ENCODE measurements at regions not wholly inside any gene's neighbourhood (a gene's known extent, or its start where the extent isn't known, plus 50 kb on each side); places are given as distances from the start of the nearest gene placed in this dataset.
A peak's percentile ranks its signal among the peaks of the same experiment; 100 is the strongest.

DNA sequence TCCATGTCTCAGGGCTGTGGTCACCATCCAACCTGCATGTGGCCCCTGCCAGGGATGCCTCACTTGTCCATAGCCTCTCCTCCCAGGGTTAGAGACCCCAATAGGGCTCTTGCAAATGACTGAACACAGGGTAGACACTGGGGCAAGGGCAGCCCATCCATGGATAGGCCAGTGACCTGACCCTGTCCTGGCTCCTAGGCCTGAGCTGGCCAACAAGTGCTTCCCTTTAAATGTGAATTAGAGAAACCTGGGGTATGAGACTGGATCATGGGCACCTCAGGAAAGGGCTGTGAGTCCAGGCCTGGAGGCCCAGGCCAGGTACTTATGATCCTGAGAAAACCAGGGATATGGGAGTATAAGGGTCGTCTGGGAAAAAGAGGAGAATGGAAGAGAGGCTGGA is 64.5 kb downstream of the COPS8 start:
- TF ChIP-seq EZH2 (IDR thresholded peaks at IDR 0.05), result no peak
- TF ChIP-seq POLR2AphosphoS5 (IDR thresholded peaks at IDR 0.05; ENCODE audit: borderline replicate concordance, low read depth, low read length), result no peak
- TF ChIP-seq FOXP2 (optimal IDR thresholded peaks at IDR 0.05; ENCODE audit: control extremely low read depth, extremely low read length, insufficient read depth), result no peak
- H3K9ac ChIP-seq (ENCODE audit: insufficient read length), result no peak overlapping the region
- DNase-seq (ENCODE audit: low read depth, low spot score), result no peak
- H3K27ac ChIP-seq, result no peak overlapping the region
- no peaks in the 10 kb centered on the region for H3K36me3 ChIP-seq (ENCODE audit: insufficient read depth, low read length)
- peaks cover 7% of the 10 kb centered on the region; the same call in 1 of the 2 replicates for H3K9me3 ChIP-seq (ENCODE audit: low read depth, low read length)
- H3K4me3 ChIP-seq, result no peak overlapping the region

DNA sequence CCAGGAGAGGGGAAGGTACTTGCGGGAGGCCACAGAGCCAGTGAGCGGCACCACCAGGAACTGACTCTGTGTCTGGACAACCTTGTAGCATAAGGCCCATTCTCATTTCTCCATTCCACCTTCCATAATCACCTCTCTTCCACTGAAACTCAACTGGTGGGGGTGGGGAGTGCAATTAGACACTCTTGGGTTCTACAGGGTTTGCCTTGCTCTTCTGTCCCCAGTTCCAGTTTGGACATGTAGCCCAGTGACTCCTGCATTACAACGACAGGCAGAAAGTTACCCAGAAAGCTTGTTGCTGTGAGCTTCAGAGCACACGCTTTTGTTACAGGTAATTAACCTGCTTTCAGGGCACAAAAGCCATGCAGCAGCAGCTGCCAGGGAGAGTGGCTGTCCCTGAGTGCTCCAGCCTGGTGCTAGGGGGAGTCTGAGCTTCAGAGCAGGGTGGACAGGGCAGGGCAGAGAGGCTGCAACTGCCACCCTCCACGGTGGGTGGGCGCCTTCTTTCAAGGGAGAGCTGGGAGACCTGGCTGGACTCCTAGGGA is 65.2 kb downstream of the COPS8 start:
- no peak overlapping the region for H3K9ac ChIP-seq (ENCODE audit: insufficient read length)
- no peak for DNase-seq (ENCODE audit: low read depth, low spot score)
- H3K27ac ChIP-seq, result no peak overlapping the region
- peaks cover 7% of the 10 kb centered on the region; the same call in 1 of the 2 replicates for H3K9me3 ChIP-seq (ENCODE audit: low read depth, low read length)
- H3K36me3 ChIP-seq (ENCODE audit: insufficient read depth, low read length), result no peaks in the 10 kb centered on the region
- TF ChIP-seq FOXP2 (optimal IDR thresholded peaks at IDR 0.05; ENCODE audit: control extremely low read depth, extremely low read length, insufficient read depth) (no peak), POLR2AphosphoS5 (IDR thresholded peaks at IDR 0.05; ENCODE audit: borderline replicate concordance, low read depth, low read length) (no peak), EZH2 (IDR thresholded peaks at IDR 0.05) (no peak)
- H3K4me3 ChIP-seq, result no peak overlapping the region

DNA sequence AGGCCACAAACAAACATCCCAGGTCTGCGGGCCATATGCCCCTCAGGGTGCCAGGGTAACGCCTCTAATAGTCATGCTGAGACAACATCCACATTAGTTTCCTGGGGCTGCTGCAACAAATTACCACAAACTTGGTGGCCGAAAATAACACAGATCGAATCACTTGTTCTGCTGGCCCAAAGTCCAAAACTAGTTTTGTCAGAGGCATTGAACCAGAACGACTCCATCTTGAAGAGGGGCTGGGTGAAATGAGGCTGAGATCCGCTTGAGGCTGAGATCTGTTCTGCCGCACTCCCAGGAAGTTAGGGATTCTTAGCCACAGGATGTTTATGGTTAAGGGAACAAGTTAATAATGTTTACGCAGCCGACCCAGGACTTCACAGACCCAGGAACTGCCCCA is 66.7 kb downstream of the COPS8 start:
- Histone ChIP-seq H3K9ac (ENCODE audit: insufficient read length) (no peak overlapping the region), H3K27ac (no peak overlapping the region), H3K9me3 (ENCODE audit: low read depth, low read length) (peaks cover 2% of the 10 kb centered on the region; the same call in 1 of the 2 replicates), H3K4me3 (no peak overlapping the region), H3K36me3 (ENCODE audit: insufficient read depth, low read length) (no peaks in the 10 kb centered on the region)
- no peak for DNase-seq (ENCODE audit: low read depth, low spot score)
- TF ChIP-seq POLR2AphosphoS5 (IDR thresholded peaks at IDR 0.05; ENCODE audit: borderline replicate concordance, low read depth, low read length) (no peak), EZH2 (IDR thresholded peaks at IDR 0.05) (no peak), FOXP2 (optimal IDR thresholded peaks at IDR 0.05; ENCODE audit: control extremely low read depth, extremely low read length, insufficient read depth) (no peak)

DNA sequence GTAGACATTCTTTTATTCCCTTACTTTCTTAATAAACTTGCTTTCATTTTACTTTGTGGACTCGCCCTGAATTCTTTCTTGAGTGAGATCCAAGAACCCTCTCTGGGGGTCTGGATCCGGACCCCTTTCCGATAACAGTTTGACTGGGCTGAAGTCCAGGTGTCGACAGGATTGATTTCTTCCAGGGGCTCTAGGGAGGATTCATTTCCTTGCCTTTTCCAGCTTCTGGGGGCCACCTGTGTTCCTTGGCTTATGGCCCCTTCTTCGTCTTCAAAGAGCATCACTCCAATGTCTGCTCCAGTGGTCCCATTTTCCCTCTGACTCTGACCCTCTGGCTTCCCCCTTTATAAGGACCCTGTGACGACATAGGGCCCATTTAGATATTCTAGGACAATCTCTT is 67.5 kb downstream of the COPS8 start:
- Histone ChIP-seq H3K36me3 (ENCODE audit: insufficient read depth, low read length) (no peaks in the 10 kb centered on the region), H3K9me3 (ENCODE audit: low read depth, low read length) (no peaks in the 10 kb centered on the region), H3K9ac (ENCODE audit: insufficient read length) (no peak overlapping the region), H3K4me3 (no peak overlapping the region), H3K27ac (no peak overlapping the region)
- TF ChIP-seq FOXP2 (optimal IDR thresholded peaks at IDR 0.05; ENCODE audit: control extremely low read depth, extremely low read length, insufficient read depth) (no peak), EZH2 (IDR thresholded peaks at IDR 0.05) (no peak), POLR2AphosphoS5 (IDR thresholded peaks at IDR 0.05; ENCODE audit: borderline replicate concordance, low read depth, low read length) (no peak)
- no peak for DNase-seq (ENCODE audit: low read depth, low spot score)

DNA sequence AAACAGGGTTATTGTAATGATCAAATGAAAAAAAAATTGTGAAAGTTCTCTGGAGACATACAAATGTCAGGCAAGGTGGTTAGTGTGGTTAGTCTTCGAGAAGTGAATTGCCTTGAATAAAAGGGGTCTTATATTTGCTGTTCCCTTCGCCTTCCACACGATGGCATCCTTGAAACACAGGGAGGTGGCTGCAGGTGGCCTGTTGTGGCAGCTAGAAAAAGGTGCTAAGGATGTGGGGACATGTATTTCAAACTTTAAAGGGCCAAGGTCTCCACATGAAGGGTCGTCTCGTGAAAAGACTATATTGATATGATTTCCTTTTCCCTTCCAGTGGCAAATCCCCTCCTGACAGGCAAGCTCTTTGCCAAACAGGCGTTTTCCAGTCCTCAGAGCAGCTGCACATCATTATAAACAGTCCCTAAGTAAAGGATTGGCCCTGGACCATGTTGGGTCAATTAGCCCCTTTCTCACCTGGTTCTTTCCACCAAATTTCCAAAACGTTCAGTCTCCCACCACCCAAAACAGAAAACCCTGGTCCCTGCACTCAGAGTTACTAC is 68.5 kb downstream of the COPS8 start:
- Histone ChIP-seq H3K4me3 (no peak overlapping the region), H3K9ac (ENCODE audit: insufficient read length) (no peak overlapping the region), H3K9me3 (ENCODE audit: low read depth, low read length) (no peaks in the 10 kb centered on the region), H3K27ac (no peak overlapping the region), H3K36me3 (ENCODE audit: insufficient read depth, low read length) (no peaks in the 10 kb centered on the region)
- DNase-seq (ENCODE audit: low read depth, low spot score), result peak; percentile 35
- TF ChIP-seq FOXP2 (optimal IDR thresholded peaks at IDR 0.05; ENCODE audit: control extremely low read depth, extremely low read length, insufficient read depth), result no peak
- TF ChIP-seq POLR2AphosphoS5 (IDR thresholded peaks at IDR 0.05; ENCODE audit: borderline replicate concordance, low read depth, low read length), result no peak
- no peak for TF ChIP-seq EZH2 (IDR thresholded peaks at IDR 0.05)

DNA sequence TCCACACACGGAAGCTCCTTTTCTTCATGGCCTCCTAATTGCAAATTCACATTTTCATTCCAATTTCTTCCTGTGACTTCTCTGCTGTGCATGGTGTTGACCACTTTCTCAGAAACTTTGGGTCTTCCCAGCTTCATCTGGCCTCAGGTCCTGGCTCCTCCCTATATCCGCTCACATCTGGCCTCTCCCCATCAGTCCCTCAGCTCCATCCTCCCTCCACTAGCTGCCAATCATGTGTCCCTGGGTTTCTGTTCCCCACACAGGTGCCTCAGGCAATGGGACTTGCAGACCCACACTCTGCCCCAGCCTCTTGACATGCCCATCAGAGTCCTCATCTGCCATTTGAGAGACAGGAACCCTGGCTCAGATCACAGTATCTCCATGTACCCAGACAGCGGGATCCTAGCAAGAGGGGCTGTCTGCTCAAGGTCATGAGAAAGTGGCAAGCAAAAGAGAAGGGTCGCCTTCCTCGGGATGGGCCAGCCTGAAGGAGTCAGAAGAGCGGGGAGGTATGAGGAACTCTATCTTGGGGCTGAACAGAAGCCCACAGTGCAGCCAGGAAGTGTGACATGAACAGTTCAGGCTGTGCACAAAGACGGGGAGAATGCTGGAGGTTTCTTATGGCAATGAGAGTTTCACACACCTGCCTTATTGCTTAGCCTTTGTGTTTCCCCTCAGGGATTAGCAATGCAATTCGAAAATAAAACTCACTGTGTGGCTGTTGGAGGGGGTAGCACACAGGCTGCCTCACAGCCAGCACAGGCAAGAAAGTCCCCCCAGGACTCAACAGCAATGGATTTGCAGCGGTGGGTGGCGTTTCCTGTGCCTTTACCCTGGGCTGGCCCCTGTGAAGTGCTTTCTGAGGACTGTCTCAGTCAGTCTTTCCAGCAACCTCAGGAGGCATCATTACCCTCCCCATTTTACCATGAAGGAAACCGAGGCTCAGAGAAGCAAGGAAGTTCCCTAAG is 69.5 kb downstream of the COPS8 start:
- Histone ChIP-seq H3K9ac (ENCODE audit: insufficient read length) (no peak overlapping the region), H3K9me3 (ENCODE audit: low read depth, low read length) (no peaks in the 10 kb centered on the region), H3K4me3 (no peak overlapping the region), H3K36me3 (ENCODE audit: insufficient read depth, low read length) (no peaks in the 10 kb centered on the region), H3K27ac (no peak overlapping the region)
- DNase-seq (ENCODE audit: low read depth, low spot score), result no peak
- no peak for TF ChIP-seq POLR2AphosphoS5 (IDR thresholded peaks at IDR 0.05; ENCODE audit: borderline replicate concordance, low read depth, low read length)
- TF ChIP-seq EZH2 (IDR thresholded peaks at IDR 0.05), result no peak
- TF ChIP-seq FOXP2 (optimal IDR thresholded peaks at IDR 0.05; ENCODE audit: control extremely low read depth, extremely low read length, insufficient read depth), result no peak

DNA sequence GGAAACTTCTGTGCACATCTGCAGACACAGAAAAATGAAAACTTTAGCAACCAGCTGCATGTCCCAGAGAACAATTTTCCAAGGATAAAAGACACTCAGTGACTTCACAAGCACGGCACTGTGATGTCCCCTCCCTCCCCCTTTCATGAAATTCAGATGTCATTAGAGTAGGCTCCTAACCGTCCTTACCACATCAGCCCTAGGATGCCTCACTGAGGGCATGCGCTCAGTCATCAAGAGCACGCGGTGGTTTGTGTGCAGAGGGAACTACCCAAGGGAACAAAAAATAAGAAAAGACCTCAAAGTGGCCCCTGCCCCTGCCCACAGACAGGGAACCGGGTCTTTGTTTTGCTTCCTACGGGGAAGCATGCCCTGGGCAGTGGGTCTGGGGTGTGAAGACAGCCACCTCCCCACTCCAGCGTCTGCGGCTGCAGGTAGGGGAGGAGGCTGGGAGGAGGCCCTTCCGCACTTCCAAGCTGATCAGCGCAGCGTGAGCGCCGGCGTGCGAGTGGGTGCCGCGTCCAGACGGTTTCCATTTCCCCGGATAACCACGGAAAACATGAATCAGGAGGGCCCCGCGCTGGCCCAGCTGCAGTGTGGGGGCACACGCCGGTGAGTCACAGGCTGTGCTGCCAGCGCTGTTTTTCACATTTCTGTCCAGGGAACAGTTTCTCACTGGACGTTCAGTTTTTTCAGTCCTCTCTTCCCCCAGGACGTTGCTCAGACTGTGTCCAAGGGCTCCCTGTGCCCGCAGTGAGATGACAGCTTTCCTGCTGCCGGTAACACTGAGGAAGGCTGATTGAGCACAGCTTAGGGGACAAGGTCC is 70.6 kb downstream of the COPS8 start:
- Histone ChIP-seq H3K27ac (no peak overlapping the region), H3K9me3 (ENCODE audit: low read depth, low read length) (no peaks in the 10 kb centered on the region), H3K9ac (ENCODE audit: insufficient read length) (no peak overlapping the region), H3K4me3 (no peak overlapping the region), H3K36me3 (ENCODE audit: insufficient read depth, low read length) (no peaks in the 10 kb centered on the region)
- no peak for DNase-seq (ENCODE audit: low read depth, low spot score)
- TF ChIP-seq FOXP2 (optimal IDR thresholded peaks at IDR 0.05; ENCODE audit: control extremely low read depth, extremely low read length, insufficient read depth) (no peak), EZH2 (IDR thresholded peaks at IDR 0.05) (no peak), POLR2AphosphoS5 (IDR thresholded peaks at IDR 0.05; ENCODE audit: borderline replicate concordance, low read depth, low read length) (no peak)

Measured in SK-N-MC (cell line).